NB4 (cell line): ENCODE measurements at regions not wholly inside any gene's neighbourhood (a gene's known extent, or its start where the extent isn't known, plus 50 kb on each side); places are given as distances from the start of the nearest gene placed in this dataset.

Experiments used
- DNase-seq: peaks from one replicate; pipeline ENCODE4 v3.0.0; 2010; ENCODE audit warnings: low read depth
- H3K4me3 ChIP-seq: one replicate; pipeline ENCODE4 v1.5.1; 2011; ENCODE audit warnings: mild to moderate bottlenecking, low read depth, low read length, moderate library complexity
- MYC ChIP-seq: IDR thresholded peaks from 2 replicates; pipeline ENCODE4 v1.6.1; 2011; ENCODE audit warnings: low read depth, low read length
- POLR2A ChIP-seq: IDR thresholded peaks from 2 replicates; pipeline ENCODE4 v1.6.1; 2011; ENCODE audit warnings: mild to moderate bottlenecking; ENCODE audit not compliant: insufficient read length; ENCODE audit errors: extremely low read depth
- TF ChIP-seq, protein P1 (sequence below): IDR thresholded peaks from 2 replicates; pipeline ENCODE4 v1.6.1; 2011; ENCODE audit warnings: low read depth, low read length
- TF ChIP-seq, protein P2 (sequence below): IDR thresholded peaks from one replicate; pipeline ENCODE4 v1.5.1; 2012; ENCODE audit warnings: low read depth, low read length

DNA sequence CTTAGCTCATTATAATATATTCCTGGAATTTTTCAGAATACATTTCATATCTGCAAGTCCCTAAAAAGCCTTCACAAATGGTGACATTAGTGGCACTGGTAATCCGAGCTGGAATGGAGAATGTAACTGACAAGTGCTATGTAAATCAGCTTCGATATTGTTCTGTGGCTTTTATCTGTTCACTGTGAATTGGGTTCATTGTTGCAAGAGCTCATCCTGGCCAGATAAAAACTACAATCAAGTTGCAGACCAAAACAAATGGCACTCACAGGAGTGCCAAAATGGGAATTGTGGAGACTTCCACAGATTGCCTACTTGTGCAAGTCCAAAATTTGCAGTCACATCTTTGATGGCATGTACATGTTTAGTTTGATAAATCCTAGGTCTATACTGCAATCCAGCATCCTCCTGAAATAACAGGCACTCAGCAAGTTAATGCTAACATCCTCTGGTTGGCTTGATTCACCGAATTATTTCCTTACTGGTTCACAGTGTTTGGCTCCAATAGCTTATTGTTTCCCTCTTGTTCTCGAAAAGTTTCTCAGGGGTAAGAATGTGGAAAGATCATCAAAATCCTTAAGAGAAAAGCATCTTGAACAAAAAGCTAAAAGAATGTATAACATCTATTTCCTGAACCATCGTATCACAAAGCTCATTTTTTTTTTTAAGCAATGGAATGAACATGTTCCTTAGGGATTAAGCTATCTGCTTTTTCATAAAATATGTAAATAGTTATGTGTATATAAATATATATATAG, 904.9 kb downstream of the CENPC start:
- no peak for DNase-seq
- no peak overlapping the region for H3K4me3 ChIP-seq
- TF ChIP-seq, protein P1, sequence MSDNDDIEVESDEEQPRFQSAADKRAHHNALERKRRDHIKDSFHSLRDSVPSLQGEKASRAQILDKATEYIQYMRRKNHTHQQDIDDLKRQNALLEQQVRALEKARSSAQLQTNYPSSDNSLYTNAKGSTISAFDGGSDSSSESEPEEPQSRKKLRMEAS: no peak
- TF ChIP-seq POLR2A: no peak
- no peak for TF ChIP-seq MYC
- TF ChIP-seq, protein P2, sequence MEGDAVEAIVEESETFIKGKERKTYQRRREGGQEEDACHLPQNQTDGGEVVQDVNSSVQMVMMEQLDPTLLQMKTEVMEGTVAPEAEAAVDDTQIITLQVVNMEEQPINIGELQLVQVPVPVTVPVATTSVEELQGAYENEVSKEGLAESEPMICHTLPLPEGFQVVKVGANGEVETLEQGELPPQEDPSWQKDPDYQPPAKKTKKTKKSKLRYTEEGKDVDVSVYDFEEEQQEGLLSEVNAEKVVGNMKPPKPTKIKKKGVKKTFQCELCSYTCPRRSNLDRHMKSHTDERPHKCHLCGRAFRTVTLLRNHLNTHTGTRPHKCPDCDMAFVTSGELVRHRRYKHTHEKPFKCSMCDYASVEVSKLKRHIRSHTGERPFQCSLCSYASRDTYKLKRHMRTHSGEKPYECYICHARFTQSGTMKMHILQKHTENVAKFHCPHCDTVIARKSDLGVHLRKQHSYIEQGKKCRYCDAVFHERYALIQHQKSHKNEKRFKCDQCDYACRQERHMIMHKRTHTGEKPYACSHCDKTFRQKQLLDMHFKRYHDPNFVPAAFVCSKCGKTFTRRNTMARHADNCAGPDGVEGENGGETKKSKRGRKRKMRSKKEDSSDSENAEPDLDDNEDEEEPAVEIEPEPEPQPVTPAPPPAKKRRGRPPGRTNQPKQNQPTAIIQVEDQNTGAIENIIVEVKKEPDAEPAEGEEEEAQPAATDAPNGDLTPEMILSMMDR: no peak

DNA sequence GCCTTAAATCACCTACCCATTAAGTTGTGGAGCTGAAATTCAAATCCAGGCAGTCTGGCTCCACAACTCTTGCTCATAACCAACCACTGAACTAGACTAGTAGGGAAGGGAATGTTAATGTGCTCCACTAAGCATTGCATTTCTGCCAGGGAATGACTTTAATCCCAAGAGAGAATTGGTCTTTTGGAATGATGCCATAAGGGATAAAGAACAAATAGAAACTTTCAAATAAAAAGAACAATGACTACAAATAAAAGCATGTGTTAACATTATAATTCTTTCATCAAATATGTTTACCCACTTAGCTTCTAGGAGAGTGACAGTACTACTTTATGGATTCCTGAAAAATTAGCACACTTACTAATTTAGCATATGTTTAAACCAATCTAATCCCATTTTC, 905.9 kb downstream of the CENPC start:
- TF ChIP-seq, protein P2: no peak
- TF ChIP-seq MYC (no peak), POLR2A (no peak)
- TF ChIP-seq, protein P1: no peak
- DNase-seq: no peak

DNA sequence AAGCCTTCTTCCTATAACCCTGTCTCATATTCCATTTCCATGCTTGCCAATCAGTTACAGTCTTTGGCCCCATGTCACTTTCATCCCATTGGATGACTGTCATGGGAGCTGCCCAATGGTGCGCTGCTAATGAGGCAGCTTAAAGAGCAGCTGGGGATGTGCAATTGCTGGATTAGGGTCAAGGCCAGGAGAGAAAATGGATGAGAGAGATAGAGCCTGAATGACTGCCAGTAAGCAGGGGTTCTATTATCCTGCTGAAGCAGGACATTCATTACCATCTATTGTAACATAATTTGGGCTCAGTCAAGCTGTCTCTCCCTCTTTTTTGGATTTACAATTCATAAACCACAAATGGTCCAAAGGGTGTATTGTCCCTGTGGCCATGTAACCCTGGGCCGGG, 909.0 kb downstream of the CENPC start:
- no peak for DNase-seq
- no peak overlapping the region for H3K4me3 ChIP-seq
- TF ChIP-seq, protein P2: no peak

More for the DNA sequence above, 905.9 kb downstream of the CENPC start:
- H3K4me3 ChIP-seq: no peak overlapping the region

DNA sequence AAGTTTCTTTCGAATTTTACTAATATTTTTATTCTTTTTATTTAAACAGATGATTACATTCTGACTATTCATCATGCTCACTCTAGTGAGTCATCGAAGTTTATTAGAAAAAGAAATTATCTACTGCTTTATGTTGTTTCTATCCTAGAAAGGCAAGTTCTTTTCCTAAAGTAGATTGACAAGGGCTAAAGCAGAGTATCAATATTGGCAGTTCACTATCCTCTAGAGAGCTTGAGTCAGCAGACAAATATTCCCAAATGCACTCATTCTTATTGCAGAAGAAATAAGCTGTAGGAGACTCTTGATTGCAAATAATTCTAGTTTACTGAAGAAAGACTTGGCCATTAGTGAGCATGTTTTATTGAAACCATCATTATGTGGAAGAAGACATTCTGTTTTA, 911.8 kb downstream of the CENPC start:
- DNase-seq: no peak
- no peak overlapping the region for H3K4me3 ChIP-seq
- TF ChIP-seq, protein P1: no peak
- TF ChIP-seq POLR2A (no peak), MYC (no peak)
- TF ChIP-seq, protein P2: no peak

DNA sequence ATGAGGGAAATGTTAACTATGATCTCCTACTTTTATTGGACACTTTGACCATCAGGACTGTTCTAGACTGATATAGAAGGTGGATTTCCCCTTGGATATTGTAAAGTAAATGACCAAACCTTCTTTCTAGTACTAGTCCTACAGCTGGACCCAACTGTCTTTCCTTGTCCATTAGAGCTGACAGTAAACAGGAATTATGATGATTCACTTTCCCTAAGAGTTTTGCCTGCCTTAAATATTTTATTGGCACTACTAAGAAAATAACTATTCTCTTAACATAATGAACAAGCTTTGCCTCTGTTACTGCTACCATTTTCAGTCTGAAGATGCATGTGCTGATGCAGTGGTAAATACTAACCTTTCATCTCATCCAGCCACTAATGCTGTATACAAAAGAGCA, 915.4 kb downstream of the CENPC start:
- H3K4me3 ChIP-seq: no peak overlapping the region

More for the DNA sequence above, 915.4 kb downstream of the CENPC start:
- TF ChIP-seq, protein P2: no peak
- TF ChIP-seq POLR2A (no peak), MYC (no peak)
- TF ChIP-seq, protein P1: no peak
- no peak for DNase-seq
